ENCODE measurements at regions not wholly inside any gene's neighbourhood (a gene's known extent, or its start where the extent isn't known, plus 50 kb on each side); places are given as distances from the start of the nearest gene placed in this dataset.

- TF ChIP-seq CTCF (IDR thresholded peaks at IDR 0.05; ENCODE audit: insufficient read depth, low read depth, low read length, missing control alignments) = no peak
- H3K4me3 ChIP-seq (ENCODE audit: low read depth, low read length) = no peak overlapping the region
- DNase-seq (ENCODE audit: low read depth) = no peak
Measured at GRCh38 chr2:226452768-226453167, 346.9 kb downstream of the IRS1 start.

DNA sequence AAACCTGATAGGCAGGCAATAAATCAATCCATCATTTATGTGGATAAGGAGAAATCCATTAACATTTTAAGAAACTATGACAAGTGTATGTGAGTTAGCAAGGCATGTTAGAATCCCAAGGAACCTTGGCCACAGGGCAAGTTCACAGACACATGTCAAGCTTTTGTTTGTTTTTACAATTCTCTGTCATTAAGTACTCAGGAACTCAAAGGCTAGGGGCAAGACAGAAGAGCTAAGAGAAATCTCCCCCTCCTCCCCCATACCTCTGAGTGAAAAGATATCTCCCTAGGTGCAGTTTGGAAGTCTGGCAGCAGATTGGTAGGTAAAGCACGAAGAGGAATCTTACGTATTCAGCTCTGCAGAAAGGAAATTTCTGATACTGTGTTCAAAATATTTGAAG is 348.1 kb downstream of the IRS1 start:
- no peak for DNase-seq (ENCODE audit: low read depth)
- H3K4me3 ChIP-seq (ENCODE audit: low read depth, low read length) = no peak overlapping the region
- TF ChIP-seq CTCF (IDR thresholded peaks at IDR 0.05; ENCODE audit: insufficient read depth, low read depth, low read length, missing control alignments) = no peak

DNA sequence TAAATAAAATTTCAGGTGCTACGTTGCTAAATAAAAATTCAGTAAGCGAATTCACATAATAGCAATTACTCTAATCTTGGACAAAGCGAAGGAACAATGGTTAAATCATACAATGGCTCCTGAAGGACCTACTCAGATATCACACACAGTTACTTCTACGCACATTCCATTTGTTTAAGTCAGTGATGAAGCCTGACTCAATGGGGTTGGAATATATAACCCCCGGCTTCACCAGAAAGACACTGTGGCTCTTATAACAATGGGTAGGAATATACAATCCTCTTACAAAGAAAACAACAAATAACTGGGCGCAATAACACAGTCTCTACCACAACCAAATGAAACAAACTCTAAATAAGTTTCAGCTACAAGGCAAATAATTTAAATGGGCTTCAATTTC is 349.5 kb downstream of the IRS1 start:
- no peak for TF ChIP-seq CTCF (IDR thresholded peaks at IDR 0.05; ENCODE audit: insufficient read depth, low read depth, low read length, missing control alignments)
- DNase-seq (ENCODE audit: low read depth) = no peak
- no peak overlapping the region for H3K4me3 ChIP-seq (ENCODE audit: low read depth, low read length)

DNA sequence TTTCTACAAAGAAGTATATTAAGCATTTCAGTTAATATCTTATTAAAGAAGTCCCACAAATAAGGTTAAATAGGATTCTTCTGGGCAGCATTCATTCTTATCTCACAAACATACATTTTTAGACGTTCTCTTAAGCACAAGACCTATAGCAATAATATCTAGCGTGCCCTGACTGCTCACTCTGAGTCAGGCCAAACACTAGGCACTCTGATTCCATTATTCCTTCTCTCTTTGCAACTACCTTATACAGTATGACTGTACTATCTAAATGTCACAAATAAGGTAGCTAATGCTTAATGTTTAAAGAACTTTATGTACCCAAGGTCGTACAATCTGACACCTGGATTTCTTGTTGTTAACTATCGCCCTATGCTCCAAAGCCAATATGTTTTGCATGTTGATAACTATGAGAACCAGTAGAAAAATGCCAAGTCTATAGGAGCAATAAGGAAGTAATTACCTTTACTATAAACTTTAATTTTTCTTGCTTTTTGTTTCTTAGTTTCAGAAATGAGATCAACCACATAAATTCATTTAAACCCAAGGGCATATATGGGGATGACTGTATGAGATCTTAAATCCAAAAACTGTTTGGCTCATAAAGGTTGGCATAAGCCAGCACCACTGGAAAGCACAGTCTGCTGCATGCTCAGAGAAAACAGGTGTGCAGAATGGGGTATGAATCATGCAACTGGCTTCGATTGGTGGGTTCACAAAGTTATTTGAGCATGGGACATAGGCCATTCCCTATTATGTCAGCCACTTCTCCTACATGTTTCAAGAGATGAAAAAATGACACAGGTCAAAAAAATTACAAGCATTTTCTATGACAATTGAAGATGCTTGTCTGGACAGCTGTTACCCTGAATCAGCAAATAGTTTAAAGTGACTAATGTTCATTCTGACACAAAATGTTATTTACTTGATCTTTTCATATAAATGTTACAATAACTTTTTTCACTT is 352.0 kb downstream of the IRS1 start:
- no peak for TF ChIP-seq CTCF (IDR thresholded peaks at IDR 0.05; ENCODE audit: insufficient read depth, low read depth, low read length, missing control alignments)
- H3K4me3 ChIP-seq (ENCODE audit: low read depth, low read length) = no peak overlapping the region
- no peak for DNase-seq (ENCODE audit: low read depth)

DNA sequence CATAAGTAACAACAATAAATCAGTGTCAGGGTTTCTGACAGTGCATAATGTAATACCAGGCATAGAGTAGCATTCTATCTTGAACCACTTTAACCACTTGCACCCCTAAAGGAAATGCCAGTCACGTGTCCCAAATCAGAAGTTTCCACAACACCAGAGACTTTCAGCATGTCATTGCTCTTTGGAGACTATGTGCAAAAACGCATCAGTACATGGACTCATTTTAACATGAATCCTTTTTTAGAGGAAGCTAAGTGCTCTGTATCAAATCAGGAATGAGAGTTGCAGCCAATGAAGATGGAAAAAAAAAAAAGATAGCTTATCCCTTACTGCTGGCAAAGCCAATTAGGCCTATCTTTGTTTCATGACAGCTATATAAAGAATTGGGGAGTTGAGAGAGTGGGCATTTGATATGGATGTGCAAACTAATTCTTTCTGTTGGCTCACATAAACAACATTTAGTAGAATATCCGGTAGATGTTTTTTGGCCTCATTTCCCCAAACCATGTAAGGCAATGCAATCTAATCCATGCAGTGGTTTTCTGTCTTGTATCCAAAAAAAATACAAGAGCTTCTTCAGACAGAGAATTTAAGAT is 353.1 kb downstream of the IRS1 start:
- no peak for DNase-seq (ENCODE audit: low read depth)
- no peak for TF ChIP-seq CTCF (IDR thresholded peaks at IDR 0.05; ENCODE audit: insufficient read depth, low read depth, low read length, missing control alignments)
- H3K4me3 ChIP-seq (ENCODE audit: low read depth, low read length) = no peak overlapping the region

GRCh38 chr2:226445216-226445861 is 354.3 kb downstream of the IRS1 start:
- DNase-seq (ENCODE audit: low read depth) = no peak
- H3K4me3 ChIP-seq (ENCODE audit: low read depth, low read length) = no peak overlapping the region
- no peak for TF ChIP-seq CTCF (IDR thresholded peaks at IDR 0.05; ENCODE audit: insufficient read depth, low read depth, low read length, missing control alignments)
